ENCODE measurements at regions not wholly inside any gene's neighbourhood (a gene's known extent, or its start where the extent isn't known, plus 50 kb on each side); places are given as distances from the start of the nearest gene placed in this dataset.

DNA sequence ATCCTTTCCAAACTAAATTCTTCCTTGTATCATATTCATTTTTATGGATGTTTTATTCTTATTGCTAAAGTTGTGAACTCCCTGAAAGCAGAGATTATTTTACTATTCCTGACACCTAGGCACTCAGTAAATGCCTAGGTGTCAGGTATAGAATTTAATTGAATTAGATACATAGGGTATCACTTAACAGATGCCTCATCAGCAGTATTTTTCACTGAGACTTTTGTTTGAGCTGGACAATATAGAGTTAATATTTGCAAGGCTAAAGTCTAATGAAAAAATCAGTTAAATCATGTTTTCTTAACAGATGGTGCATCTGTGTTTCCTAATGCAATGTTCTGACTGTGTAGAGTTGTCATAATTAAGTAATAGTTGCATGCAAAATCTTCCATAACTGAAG lies 182.7 kb downstream of the DERA start:
- Histone ChIP-seq H3K27me3 (replicated peaks in 1 of 4; ENCODE audit: control insufficient read depth in 3 of 4, extremely low read depth in 1 of 4, insufficient read depth in 3 of 4, low read length in 3 of 4) (no peaks in the 10 kb centered on the region), H3K9me3 (ENCODE audit: insufficient read depth in 2 of 2, low read depth in 1 of 2, low read length in 1 of 2) (0 out of 4 replicates have a peak, but pooled peaks cover 0 to 2% of the 10 kb centered on the region in 2 experiments), H4K20me1 (replicated peaks in 1 of 2; ENCODE audit: control insufficient read depth in 1 of 2, insufficient read depth in 2 of 2, low read length in 2 of 2) (no peaks in the 10 kb centered on the region), H3K4me1 (replicated peaks in 1 of 4; ENCODE audit: control insufficient read depth in 3 of 4, insufficient read depth in 4 of 4, low read length in 3 of 4) (no peaks in the 10 kb centered on the region), H2AFZ (ENCODE audit: low read length) (no peak overlapping the region), H3K56ac (replicated peaks; ENCODE audit: insufficient read length, low read depth, low read length) (no peak overlapping the region), H3K4me3 (ENCODE audit: extremely low read depth in 1 of 4, insufficient read depth in 2 of 4, low read depth in 3 of 4, low read length in 4 of 4) (no peak overlapping the region), H2BK12ac (ENCODE audit: low read depth, low read length) (no peak overlapping the region), H2BK5ac (ENCODE audit: low read depth, low read length) (no peak overlapping the region), H2AK5ac (ENCODE audit: low read depth, low read length) (no peak overlapping the region), H2BK15ac (ENCODE audit: low read length) (no peak overlapping the region), H2BK120ac (replicated peaks; ENCODE audit: low read depth, low read length) (no peak overlapping the region), H3K36me3 (ENCODE audit: control insufficient read depth in 2 of 4, insufficient read depth in 4 of 4, low read length in 3 of 4) (no peaks in the 10 kb centered on the region), H3K18ac (ENCODE audit: extremely low read depth, low read length) (no peak overlapping the region), H3K23ac (ENCODE audit: insufficient read length) (no peak overlapping the region), H4K8ac (ENCODE audit: extremely low read depth, insufficient read depth, low read length) (no peak overlapping the region), H4K5ac (ENCODE audit: insufficient read length, low read depth, low read length) (no peak overlapping the region), H3K23me2 (ENCODE audit: low read depth, low read length) (no peaks in the 10 kb centered on the region), H3K27ac (ENCODE audit: low read depth, low read length) (no peak overlapping the region), H3K4ac (replicated peaks; ENCODE audit: insufficient read length, low read depth, low read length) (no peak overlapping the region), H2BK20ac (ENCODE audit: low read length) (no peak overlapping the region), H3K79me2 (ENCODE audit: control insufficient read depth in 1 of 2, insufficient read depth in 2 of 2, low read length in 2 of 2) (no peaks in the 10 kb centered on the region), H3K79me1 (ENCODE audit: low read depth, low read length) (no peaks in the 10 kb centered on the region), H3K4me2 (ENCODE audit: insufficient read depth in 1 of 2, low read depth in 2 of 2, low read length in 2 of 2) (no peak overlapping the region), H3K14ac (ENCODE audit: insufficient read length) (no peak overlapping the region), H3K9ac (replicated peaks in 1 of 4; ENCODE audit: extremely low read depth in 1 of 4, low read depth in 3 of 4, low read length in 3 of 4) (no peak overlapping the region), H4K91ac (replicated peaks; ENCODE audit: insufficient read length, low read length) (no peak overlapping the region)
- FAIRE-seq (no peak), DNase-seq (ENCODE audit: low read depth in 1 of 2, low spot score in 2 of 2) (no peak)
- CTCF ChIA-PET (ENCODE audit: partially characterized antibody) = interaction anchor here (1.2 kb wide), 1 partner anchor 19 kb away, joined by 3 read pairs; no protein-coding TSS in a partner anchor
- TF ChIP-seq ZNF274 (IDR thresholded peaks at IDR 0.05; ENCODE audit: borderline replicate concordance, extremely low read depth, low read length) = no peak
- no peak for TF ChIP-seq NRF1 (IDR thresholded peaks at IDR 0.05; ENCODE audit: low read depth, low read length)
- TF ChIP-seq, protein P1, sequence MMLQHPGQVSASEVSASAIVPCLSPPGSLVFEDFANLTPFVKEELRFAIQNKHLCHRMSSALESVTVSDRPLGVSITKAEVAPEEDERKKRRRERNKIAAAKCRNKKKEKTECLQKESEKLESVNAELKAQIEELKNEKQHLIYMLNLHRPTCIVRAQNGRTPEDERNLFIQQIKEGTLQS (IDR thresholded peaks at IDR 0.05; ENCODE audit: insufficient read depth, low read depth, low read length) = no peak
- no peak for TF ChIP-seq CBX8 (IDR thresholded peaks at IDR 0.05; ENCODE audit: borderline replicate concordance, low read depth, low read length)
- TF ChIP-seq SP2 (IDR thresholded peaks at IDR 0.05; ENCODE audit: low read length) = no peak
- no peak for TF ChIP-seq BRCA1 (IDR thresholded peaks at IDR 0.05; ENCODE audit: low read depth, low read length)
- TF ChIP-seq PHF8 (conservative IDR thresholded peaks at IDR 0.05; ENCODE audit: low read depth, low read length) = no peak
- no peak for TF ChIP-seq NANOG (IDR thresholded peaks at IDR 0.05; ENCODE audit: insufficient read depth, low read depth, low read length, poor library complexity, severe bottlenecking)
- no peak for TF ChIP-seq POU5F1 (IDR thresholded peaks at IDR 0.05; ENCODE audit: low read depth, low read length)
- TF ChIP-seq RBBP5 (IDR thresholded peaks at IDR 0.05; ENCODE audit: borderline replicate concordance, low read depth, low read length) = no peak
- no peak for TF ChIP-seq RFX5 (IDR thresholded peaks at IDR 0.05; ENCODE audit: borderline replicate concordance, low read depth, low read length)
- no peak for TF ChIP-seq SP4 (IDR thresholded peaks at IDR 0.05; ENCODE audit: low read length)
- POLR2A ChIA-PET (ENCODE audit: partially characterized antibody) = no interaction called here
